Natural killer cell (primary cell): ENCODE measurements at regions not wholly inside any gene's neighbourhood (a gene's known extent, or its start where the extent isn't known, plus 50 kb on each side); places are given as distances from the start of the nearest gene placed in this dataset.

Source experiments
- ATAC-seq, 3 donors: fragments of 150-1000 bp in 2 of 3; fragments of 200-7000 bp in 1 of 3; cut with Tn5 transposase; 1 replicate in 1 of 3; 2 replicates in 2 of 3; pipeline ENCODE4 v1.10.0; 2021; ENCODE audit warnings: mild to moderate bottlenecking in 2 of 3, moderate library complexity in 2 of 3
- DNase-seq, 2 donors: peaks; one replicate each; pipeline versions ENCODE4 v3.0.0 to v3.0.0-alpha.2; 2013 to 2021; ENCODE audit warnings: mixed read lengths in 1 of 2
- H3K27ac ChIP-seq: one replicate; pipeline ENCODE4 v1.5.1; 2013; ENCODE audit warnings: mild to moderate bottlenecking, low read length
- H3K27me3 ChIP-seq: one replicate; pipeline ENCODE4 v1.6.1; 2013; ENCODE audit warnings: low read length; ENCODE audit not compliant: control insufficient read depth, insufficient read depth
- H3K36me3 ChIP-seq: one replicate; pipeline ENCODE4 v1.6.1; 2013; ENCODE audit warnings: low read length; ENCODE audit not compliant: control insufficient read depth, insufficient read depth
- H3K4me1 ChIP-seq: one replicate; pipeline ENCODE4 v1.6.1; 2013; ENCODE audit warnings: low read length; ENCODE audit not compliant: control insufficient read depth, insufficient read depth
- H3K4me3 ChIP-seq: one replicate; pipeline ENCODE4 v1.5.1; 2013; ENCODE audit warnings: low read length
- H3K9me3 ChIP-seq: one replicate; pipeline ENCODE4 v1.6.1; 2013; ENCODE audit warnings: low read length; ENCODE audit not compliant: control insufficient read depth, insufficient read depth
- H3K27ac Mint-ChIP-seq, 2 donors: one replicate each; pipeline ENCODE4 v1.8.0; 2022; ENCODE audit warnings: mild to moderate bottlenecking in 2 of 2, mixed read lengths in 2 of 2, moderate library complexity in 1 of 2
- H3K27me3 Mint-ChIP-seq, 2 donors: one replicate each; pipeline ENCODE4 v1.8.0; 2022; ENCODE audit warnings: low read depth in 2 of 2, mixed read lengths in 2 of 2
- H3K36me3 Mint-ChIP-seq: one replicate; pipeline ENCODE4 v1.8.0; 2022; ENCODE audit warnings: mixed read lengths
- H3K4me1 Mint-ChIP-seq, 2 donors: one replicate each; pipeline ENCODE4 v1.8.0; 2022; ENCODE audit warnings: mixed read lengths in 2 of 2
- H3K4me3 Mint-ChIP-seq: one replicate; pipeline ENCODE4 v1.8.0; 2022; ENCODE audit warnings: mild to moderate bottlenecking, moderate library complexity, mixed read lengths
- H3K9me3 Mint-ChIP-seq, 2 donors: one replicate each; pipeline ENCODE4 v1.8.0; 2022; ENCODE audit warnings: mixed read lengths in 2 of 2
- WGBS: methylation state at CpG from one replicate; pipeline ENCODE4 v1.1.7; 2013; ENCODE audit warnings: missing lambda C conversion rate; ENCODE audit not compliant: insufficient coverage; 5-methylcytosine and 5-hydroxymethylcytosine counted together
- intact Hi-C: fragments of 100-400 bp; cut with micrococcal nuclease; formaldehyde crosslinking; loops from one replicate; pipeline ENCODE4 v1.14.2; 2022
- TF ChIP-seq, protein P1 (sequence below): fragments of 200-600 bp; IDR thresholded peaks from one replicate; pipeline ENCODE4 v1.8.0; 2022; ENCODE audit warnings: antibody characterized with exemption

DNA sequence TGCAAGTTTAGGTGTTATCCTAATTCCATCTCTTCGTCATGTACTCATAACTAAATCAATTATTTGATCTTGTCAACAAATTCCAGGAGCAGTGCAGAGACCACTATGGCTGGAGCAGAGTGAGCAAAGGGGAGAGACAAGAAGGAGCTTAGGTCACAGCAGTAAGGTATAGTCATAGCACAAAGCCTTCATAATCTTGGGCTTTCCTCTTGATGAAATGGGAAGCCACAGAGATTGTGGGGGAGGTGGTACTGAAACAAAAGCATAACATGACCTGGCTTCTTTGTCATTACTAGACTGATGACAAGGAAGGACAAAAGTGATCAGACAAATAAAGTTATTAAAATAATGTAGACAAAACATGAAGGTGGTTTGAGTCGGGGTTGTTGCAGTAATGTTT lies 60.1 kb upstream of the PTGS2 start:
- peaks cover 4 to 7% of the 10 kb centered on the region in 2 donors for H3K9me3 Mint-ChIP-seq
- H3K27me3 Mint-ChIP-seq, result no peaks in the 10 kb centered on the region
- Histone ChIP-seq H3K27ac (no peak overlapping the region), H3K27me3 (no peaks in the 10 kb centered on the region), H3K9me3 (no peaks in the 10 kb centered on the region), H3K4me1 (no peaks in the 10 kb centered on the region), H3K36me3 (no peaks in the 10 kb centered on the region), H3K4me3 (no peak overlapping the region)
- H3K36me3 Mint-ChIP-seq, result no peaks in the 10 kb centered on the region
- H3K4me3 Mint-ChIP-seq, result no peak overlapping the region
- ATAC-seq, result no peak
- no peak overlapping the region for H3K27ac Mint-ChIP-seq
- no peak for DNase-seq
- WGBS, result 66% methylated on average over 2 of the region's 2 CpGs
- H3K4me1 Mint-ChIP-seq, result no peaks in the 10 kb centered on the region
- TF ChIP-seq, protein P1, sequence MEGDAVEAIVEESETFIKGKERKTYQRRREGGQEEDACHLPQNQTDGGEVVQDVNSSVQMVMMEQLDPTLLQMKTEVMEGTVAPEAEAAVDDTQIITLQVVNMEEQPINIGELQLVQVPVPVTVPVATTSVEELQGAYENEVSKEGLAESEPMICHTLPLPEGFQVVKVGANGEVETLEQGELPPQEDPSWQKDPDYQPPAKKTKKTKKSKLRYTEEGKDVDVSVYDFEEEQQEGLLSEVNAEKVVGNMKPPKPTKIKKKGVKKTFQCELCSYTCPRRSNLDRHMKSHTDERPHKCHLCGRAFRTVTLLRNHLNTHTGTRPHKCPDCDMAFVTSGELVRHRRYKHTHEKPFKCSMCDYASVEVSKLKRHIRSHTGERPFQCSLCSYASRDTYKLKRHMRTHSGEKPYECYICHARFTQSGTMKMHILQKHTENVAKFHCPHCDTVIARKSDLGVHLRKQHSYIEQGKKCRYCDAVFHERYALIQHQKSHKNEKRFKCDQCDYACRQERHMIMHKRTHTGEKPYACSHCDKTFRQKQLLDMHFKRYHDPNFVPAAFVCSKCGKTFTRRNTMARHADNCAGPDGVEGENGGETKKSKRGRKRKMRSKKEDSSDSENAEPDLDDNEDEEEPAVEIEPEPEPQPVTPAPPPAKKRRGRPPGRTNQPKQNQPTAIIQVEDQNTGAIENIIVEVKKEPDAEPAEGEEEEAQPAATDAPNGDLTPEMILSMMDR, result no peak
- intact Hi-C loops, result no loop called here

DNA sequence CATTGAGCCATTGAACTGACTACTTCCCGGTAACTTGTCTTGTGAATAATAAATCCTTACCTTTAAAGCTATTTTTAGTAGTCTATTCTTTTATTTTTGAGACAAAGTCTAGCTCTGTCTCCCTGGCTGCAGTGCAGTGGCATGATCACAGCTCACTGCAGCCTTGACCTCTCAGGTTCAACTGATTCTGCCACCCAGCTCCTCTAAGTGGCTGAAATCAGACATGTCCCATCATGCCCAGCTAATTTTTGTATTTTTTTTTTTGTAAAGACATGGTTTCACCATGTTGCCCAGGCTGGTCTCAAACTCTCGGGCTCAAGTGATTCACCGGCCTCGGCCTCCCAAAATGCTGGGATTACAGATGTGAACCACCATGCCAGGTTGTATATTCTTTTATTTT lies 59.3 kb upstream of the PTGS2 start:
- Histone ChIP-seq H3K27me3 (no peaks in the 10 kb centered on the region), H3K4me3 (no peak overlapping the region), H3K4me1 (no peaks in the 10 kb centered on the region), H3K9me3 (no peaks in the 10 kb centered on the region), H3K27ac (no peak overlapping the region), H3K36me3 (no peaks in the 10 kb centered on the region)
- DNase-seq (no peak), ATAC-seq (no peak)
- H3K4me3 Mint-ChIP-seq, result no peak overlapping the region
- H3K4me1 Mint-ChIP-seq, result no peaks in the 10 kb centered on the region
- TF ChIP-seq, protein P1, result no peak
- no peaks in the 10 kb centered on the region for H3K36me3 Mint-ChIP-seq
- H3K27ac Mint-ChIP-seq, result no peak overlapping the region
- WGBS, result 98% methylated on average over 3 of the region's 4 CpGs
- peaks cover 4 to 5% of the 10 kb centered on the region in 2 donors for H3K9me3 Mint-ChIP-seq
- intact Hi-C loops, result no loop called here
- no peaks in the 10 kb centered on the region for H3K27me3 Mint-ChIP-seq

DNA sequence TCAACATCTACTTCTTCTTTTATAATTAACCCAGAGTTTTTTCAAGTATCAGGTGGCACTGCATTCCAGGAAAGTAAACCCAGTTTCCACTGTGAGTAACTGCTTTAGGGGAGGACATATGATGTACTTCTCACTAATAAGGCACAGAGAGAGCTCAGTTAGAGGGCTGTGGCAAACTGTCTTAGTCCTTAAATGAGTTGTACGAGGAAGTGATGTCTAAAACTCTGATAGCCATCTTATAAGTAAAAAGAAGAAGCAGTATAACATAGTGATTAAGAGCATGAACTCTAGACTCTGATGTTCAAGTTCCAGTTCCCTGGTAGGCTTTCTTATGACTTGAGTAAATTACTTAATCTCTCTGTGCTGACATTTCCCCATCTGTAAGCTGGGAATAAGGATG lies 58.7 kb upstream of the PTGS2 start:
- TF ChIP-seq, protein P1, result no peak
- no peak overlapping the region for H3K27ac ChIP-seq
- Mint-ChIP-seq H3K36me3 (no peaks in the 10 kb centered on the region), H3K4me1 (no peaks in the 10 kb centered on the region), H3K27me3 (no peaks in the 10 kb centered on the region), H3K9me3 (peaks cover 4 to 5% of the 10 kb centered on the region in 2 donors), H3K27ac (no peak overlapping the region), H3K4me3 (no peak overlapping the region)
- 50% methylated on average over 1 of the region's 1 CpG for WGBS
- no peaks in the 10 kb centered on the region for H3K36me3 ChIP-seq
- no peaks in the 10 kb centered on the region for H3K27me3 ChIP-seq
- peak in 1 of 3 donors; percentile 59 for ATAC-seq
- no peaks in the 10 kb centered on the region for H3K9me3 ChIP-seq
- H3K4me3 ChIP-seq, result no peak overlapping the region
- intact Hi-C loops, result no loop called here
- no peaks in the 10 kb centered on the region for H3K4me1 ChIP-seq
- DNase-seq, result no peak

DNA sequence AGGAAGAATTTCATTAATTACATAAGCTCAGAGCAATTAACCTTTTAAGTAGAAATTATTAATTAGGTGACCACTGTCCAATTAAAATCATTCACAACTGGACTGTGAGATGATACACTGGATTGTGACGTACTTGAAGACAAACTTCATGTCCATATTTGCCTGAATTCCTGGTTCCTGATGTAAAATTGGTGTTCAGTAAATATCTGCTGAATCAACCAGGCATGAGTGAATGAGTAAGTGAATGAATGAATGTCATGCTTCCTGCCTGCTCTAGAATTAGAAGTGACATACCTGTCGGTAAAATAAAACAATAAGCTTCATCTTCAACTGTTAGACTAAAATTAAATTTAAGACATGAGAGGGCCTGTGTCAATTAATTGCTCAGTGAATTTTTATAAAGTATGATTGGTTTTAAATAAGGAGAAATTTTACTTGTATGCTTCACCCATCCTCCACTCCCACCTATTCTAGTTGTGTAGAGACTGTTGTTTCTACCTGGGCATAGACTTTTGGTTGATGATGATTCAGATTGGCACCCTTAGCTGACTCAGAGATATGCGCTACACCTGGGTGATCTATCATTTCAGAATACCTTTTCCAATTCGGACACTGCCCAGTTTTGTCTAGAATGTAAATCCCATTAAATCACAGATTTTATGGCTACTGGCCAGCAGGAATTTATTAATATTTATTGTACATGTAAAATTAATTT lies 56.9 kb upstream of the PTGS2 start:
- intact Hi-C loops, result no loop called here
- no peaks in the 10 kb centered on the region for H3K36me3 Mint-ChIP-seq
- TF ChIP-seq, protein P1, result no peak
- no peak for DNase-seq
- H3K27ac Mint-ChIP-seq, result no peak overlapping the region
- Histone ChIP-seq H3K27me3 (no peaks in the 10 kb centered on the region), H3K9me3 (no peaks in the 10 kb centered on the region), H3K4me1 (no peaks in the 10 kb centered on the region), H3K4me3 (no peak overlapping the region), H3K36me3 (no peaks in the 10 kb centered on the region), H3K27ac (no peak overlapping the region)
- no peak overlapping the region for H3K4me3 Mint-ChIP-seq
- H3K4me1 Mint-ChIP-seq, result no peaks in the 10 kb centered on the region
- 83% methylated on average over 3 of the region's 4 CpGs for WGBS
- ATAC-seq, result no peak
- peaks cover 4 to 6% of the 10 kb centered on the region in 2 donors for H3K9me3 Mint-ChIP-seq
- H3K27me3 Mint-ChIP-seq, result no peaks in the 10 kb centered on the region
